ENCODE measurements at regions not wholly inside any gene's neighbourhood (a gene's known extent, or its start where the extent isn't known, plus 50 kb on each side); places are given as distances from the start of the nearest gene placed in this dataset.
A peak's percentile ranks its signal among the peaks of the same experiment; 100 is the strongest.

DNA sequence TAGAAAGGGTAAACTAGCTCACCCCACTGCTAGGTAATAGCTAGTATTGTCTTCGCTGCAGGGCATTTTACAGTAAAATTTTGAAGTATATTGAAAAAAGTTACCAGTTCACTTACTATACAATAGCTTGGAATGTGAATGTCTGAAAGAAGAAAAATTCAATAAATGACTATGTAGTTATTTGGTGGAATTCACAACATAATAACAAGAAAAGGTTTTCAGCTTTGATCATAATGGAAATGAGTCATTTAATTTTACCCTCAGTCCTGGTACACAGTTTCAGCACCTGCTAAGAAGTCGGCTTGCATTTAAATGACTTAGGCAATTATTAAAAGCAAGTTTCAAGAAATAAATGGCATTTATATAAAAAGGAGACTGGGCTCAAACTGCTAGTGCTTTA, 90.4 kb downstream of the NUP35 start:
- Histone ChIP-seq H3K27me3 (ENCODE audit: low read length) (no peaks in the 10 kb centered on the region), H3K9me2 (replicated peaks; ENCODE audit: insufficient read depth, low read length) (no peaks in the 10 kb centered on the region), H3K4me2 (ENCODE audit: low read depth, low read length, poor library complexity, severe bottlenecking) (peak overlapping the region; percentile 23), H2AFZ (ENCODE audit: low read length) (no peak overlapping the region), H3K36me3 (ENCODE audit: insufficient read depth, low read length) (peaks cover 3% of the 10 kb centered on the region), H3K4me1 (ENCODE audit: low read length) (peaks cover 37% of the 10 kb centered on the region), H3K27ac (ENCODE audit: low read length) (peak overlapping the region; percentile 77), H3K79me2 (ENCODE audit: low read length) (no peaks in the 10 kb centered on the region), H3K9me3 (ENCODE audit: low read length) (no peaks in the 10 kb centered on the region), H4K20me1 (ENCODE audit: insufficient read depth, low read depth, low read length) (no peaks in the 10 kb centered on the region), H3K9ac (ENCODE audit: low read length) (no peak overlapping the region), H3K4me3 (ENCODE audit: low read length) (no peak overlapping the region)
- DNase-seq = peak; percentile 57

GRCh38 chr2:183215917-183216316, 91.7 kb downstream of the NUP35 start:
- Histone ChIP-seq H3K4me1 (ENCODE audit: low read length) (peaks cover 37% of the 10 kb centered on the region), H3K4me2 (ENCODE audit: low read depth, low read length, poor library complexity, severe bottlenecking) (no peak overlapping the region), H3K4me3 (ENCODE audit: low read length) (no peak overlapping the region), H3K9ac (ENCODE audit: low read length) (no peak overlapping the region), H3K27me3 (ENCODE audit: low read length) (no peaks in the 10 kb centered on the region), H4K20me1 (ENCODE audit: insufficient read depth, low read depth, low read length) (no peaks in the 10 kb centered on the region), H3K9me2 (replicated peaks; ENCODE audit: insufficient read depth, low read length) (no peaks in the 10 kb centered on the region), H3K79me2 (ENCODE audit: low read length) (no peaks in the 10 kb centered on the region), H3K27ac (ENCODE audit: low read length) (peak overlapping the region; percentile 77; the same call in 1 of the 2 replicates), H3K9me3 (ENCODE audit: low read length) (no peaks in the 10 kb centered on the region), H3K36me3 (ENCODE audit: insufficient read depth, low read length) (no peaks in the 10 kb centered on the region; the same call in none of the 2 replicates), H2AFZ (ENCODE audit: low read length) (no peak overlapping the region)
- DNase-seq = no peak

GRCh38 chr2:183219888-183220287, 95.6 kb downstream of the NUP35 start:
- H3K9me3 ChIP-seq (ENCODE audit: low read length) = no peaks in the 10 kb centered on the region
- H3K4me2 ChIP-seq (ENCODE audit: low read depth, low read length, poor library complexity, severe bottlenecking) = no peak overlapping the region
- no peaks in the 10 kb centered on the region for H3K79me2 ChIP-seq (ENCODE audit: low read length)
- H3K27me3 ChIP-seq (ENCODE audit: low read length) = no peaks in the 10 kb centered on the region
- H3K9ac ChIP-seq (ENCODE audit: low read length) = no peak overlapping the region
- H3K27ac ChIP-seq (ENCODE audit: low read length) = no peak overlapping the region
- DNase-seq = no peak
- no peak overlapping the region for H2AFZ ChIP-seq (ENCODE audit: low read length)
- H3K4me1 ChIP-seq (ENCODE audit: low read length) = peaks cover 12% of the 10 kb centered on the region
- no peaks in the 10 kb centered on the region for H3K9me2 ChIP-seq (replicated peaks; ENCODE audit: insufficient read depth, low read length)
- no peaks in the 10 kb centered on the region for H4K20me1 ChIP-seq (ENCODE audit: insufficient read depth, low read depth, low read length)
- H3K4me3 ChIP-seq (ENCODE audit: low read length) = no peak overlapping the region
- peaks cover 3% of the 10 kb centered on the region; the same call in 1 of the 2 replicates for H3K36me3 ChIP-seq (ENCODE audit: insufficient read depth, low read length)

DNA sequence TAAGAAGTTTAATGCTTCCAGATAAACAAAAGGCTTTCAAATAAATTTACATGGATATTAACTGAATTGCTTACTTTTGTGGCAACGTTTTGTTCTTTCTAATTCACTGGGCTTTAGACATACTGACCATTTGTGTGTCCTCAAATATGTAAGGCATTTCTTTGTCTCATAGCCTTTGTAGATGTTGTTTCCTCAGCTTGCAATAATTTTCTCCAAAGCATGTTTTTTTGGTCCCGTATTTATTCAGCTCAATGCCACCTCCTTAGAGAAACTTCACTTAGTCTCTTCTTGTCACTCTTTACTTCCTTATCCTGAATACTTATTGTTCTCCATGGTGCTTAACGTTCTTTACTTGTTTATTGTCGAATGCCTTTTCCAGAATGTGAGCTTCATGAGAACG, 98.5 kb downstream of the NUP35 start:
- Histone ChIP-seq H2AFZ (ENCODE audit: low read length) (no peak overlapping the region), H3K4me3 (ENCODE audit: low read length) (no peak overlapping the region), H3K79me2 (ENCODE audit: low read length) (no peaks in the 10 kb centered on the region), H3K4me2 (ENCODE audit: low read depth, low read length, poor library complexity, severe bottlenecking) (no peak overlapping the region), H3K9me2 (replicated peaks; ENCODE audit: insufficient read depth, low read length) (no peaks in the 10 kb centered on the region), H3K4me1 (ENCODE audit: low read length) (no peaks in the 10 kb centered on the region), H3K9me3 (ENCODE audit: low read length) (no peaks in the 10 kb centered on the region), H3K36me3 (ENCODE audit: insufficient read depth, low read length) (0 out of 2 replicates have a peak, but pooled peaks cover 4% of the 10 kb centered on the region), H3K27ac (ENCODE audit: low read length) (no peak overlapping the region), H4K20me1 (ENCODE audit: insufficient read depth, low read depth, low read length) (no peaks in the 10 kb centered on the region), H3K9ac (ENCODE audit: low read length) (no peak overlapping the region), H3K27me3 (ENCODE audit: low read length) (no peaks in the 10 kb centered on the region)
- no peak for DNase-seq

GRCh38 chr2:183224948-183225347, 100.7 kb downstream of the NUP35 start:
- DNase-seq = no peak
- 0 out of 2 replicates have a peak, but pooled peaks cover 4% of the 10 kb centered on the region for H3K36me3 ChIP-seq (ENCODE audit: insufficient read depth, low read length)
- no peak overlapping the region for H3K27ac ChIP-seq (ENCODE audit: low read length)
- no peak overlapping the region for H3K9ac ChIP-seq (ENCODE audit: low read length)
- H3K27me3 ChIP-seq (ENCODE audit: low read length) = no peaks in the 10 kb centered on the region
- H3K9me2 ChIP-seq (replicated peaks; ENCODE audit: insufficient read depth, low read length) = no peaks in the 10 kb centered on the region
- no peaks in the 10 kb centered on the region for H3K4me1 ChIP-seq (ENCODE audit: low read length)
- H3K79me2 ChIP-seq (ENCODE audit: low read length) = no peaks in the 10 kb centered on the region
- H2AFZ ChIP-seq (ENCODE audit: low read length) = no peak overlapping the region
- H4K20me1 ChIP-seq (ENCODE audit: insufficient read depth, low read depth, low read length) = no peaks in the 10 kb centered on the region
- no peaks in the 10 kb centered on the region for H3K9me3 ChIP-seq (ENCODE audit: low read length)
- H3K4me2 ChIP-seq (ENCODE audit: low read depth, low read length, poor library complexity, severe bottlenecking) = no peak overlapping the region
- H3K4me3 ChIP-seq (ENCODE audit: low read length) = no peak overlapping the region

- Histone ChIP-seq H3K4me2 (ENCODE audit: low read depth, low read length, poor library complexity, severe bottlenecking) (no peak overlapping the region), H2AFZ (ENCODE audit: low read length) (no peak overlapping the region), H3K36me3 (ENCODE audit: insufficient read depth, low read length) (0 out of 2 replicates have a peak, but pooled peaks cover 4% of the 10 kb centered on the region), H4K20me1 (ENCODE audit: insufficient read depth, low read depth, low read length) (no peaks in the 10 kb centered on the region), H3K79me2 (ENCODE audit: low read length) (no peaks in the 10 kb centered on the region), H3K4me1 (ENCODE audit: low read length) (no peaks in the 10 kb centered on the region), H3K9ac (ENCODE audit: low read length) (no peak overlapping the region), H3K27ac (ENCODE audit: low read length) (no peak overlapping the region), H3K9me3 (ENCODE audit: low read length) (no peaks in the 10 kb centered on the region), H3K9me2 (replicated peaks; ENCODE audit: insufficient read depth, low read length) (no peaks in the 10 kb centered on the region), H3K27me3 (ENCODE audit: low read length) (no peaks in the 10 kb centered on the region), H3K4me3 (ENCODE audit: low read length) (no peak overlapping the region)
- DNase-seq = no peak
These were observed 102.9 kb downstream of the NUP35 start for GRCh38 chr2:183227176-183227575.

GRCh38 chr2:183229386-183229785, 105.1 kb downstream of the NUP35 start:
- H2AFZ ChIP-seq (ENCODE audit: low read length) = no peak overlapping the region
- DNase-seq = no peak
- H3K27ac ChIP-seq (ENCODE audit: low read length) = no peak overlapping the region
- no peaks in the 10 kb centered on the region for H3K4me1 ChIP-seq (ENCODE audit: low read length)
- no peak overlapping the region for H3K4me3 ChIP-seq (ENCODE audit: low read length)
- no peak overlapping the region for H3K4me2 ChIP-seq (ENCODE audit: low read depth, low read length, poor library complexity, severe bottlenecking)
- H3K79me2 ChIP-seq (ENCODE audit: low read length) = no peaks in the 10 kb centered on the region
- H4K20me1 ChIP-seq (ENCODE audit: insufficient read depth, low read depth, low read length) = no peaks in the 10 kb centered on the region
- H3K36me3 ChIP-seq (ENCODE audit: insufficient read depth, low read length) = 0 out of 2 replicates have a peak, but pooled peaks cover 4% of the 10 kb centered on the region
- H3K9ac ChIP-seq (ENCODE audit: low read length) = no peak overlapping the region
- no peaks in the 10 kb centered on the region for H3K27me3 ChIP-seq (ENCODE audit: low read length)
- no peaks in the 10 kb centered on the region for H3K9me3 ChIP-seq (ENCODE audit: low read length)
- no peaks in the 10 kb centered on the region for H3K9me2 ChIP-seq (replicated peaks; ENCODE audit: insufficient read depth, low read length)

DNA sequence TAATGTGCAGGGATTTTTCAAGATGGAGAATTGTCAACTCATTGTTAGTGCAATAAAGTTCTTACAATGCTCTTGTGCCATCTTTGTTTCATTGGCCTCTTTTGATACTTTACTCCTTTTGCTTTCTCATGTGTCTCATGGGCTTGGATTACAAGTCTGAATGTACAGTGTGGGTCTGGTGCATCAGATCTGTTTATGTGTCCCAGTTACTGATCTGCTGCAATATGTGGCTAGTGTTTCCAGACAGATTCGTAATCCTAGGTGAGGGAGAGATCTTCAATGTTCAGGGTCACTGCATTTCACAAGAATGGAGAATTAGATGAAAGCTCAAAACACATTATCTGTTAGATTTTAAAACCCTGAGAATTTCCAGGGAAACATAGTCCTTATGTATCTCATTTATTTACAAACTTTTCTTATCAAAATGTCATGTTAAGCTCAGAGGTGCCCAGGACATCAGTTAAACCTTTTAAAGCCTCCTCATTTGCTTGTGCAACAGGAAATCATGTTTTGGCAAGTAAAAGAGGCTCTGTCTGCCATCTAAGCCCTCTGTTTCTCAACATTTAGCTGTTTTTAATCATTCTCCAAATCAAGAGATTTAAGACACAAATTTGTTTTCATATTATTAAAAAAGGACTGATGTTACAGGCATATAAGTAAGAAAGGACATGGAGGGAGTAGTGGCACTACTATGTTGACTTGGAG, 108.1 kb downstream of the NUP35 start:
- H3K4me2 ChIP-seq (ENCODE audit: low read depth, low read length, poor library complexity, severe bottlenecking) = no peak overlapping the region
- H2AFZ ChIP-seq (ENCODE audit: low read length) = no peak overlapping the region
- no peak overlapping the region for H3K9ac ChIP-seq (ENCODE audit: low read length)
- no peaks in the 10 kb centered on the region for H3K9me3 ChIP-seq (ENCODE audit: low read length)
- no peaks in the 10 kb centered on the region for H3K27me3 ChIP-seq (ENCODE audit: low read length)
- H3K4me3 ChIP-seq (ENCODE audit: low read length) = no peak overlapping the region
- H3K4me1 ChIP-seq (ENCODE audit: low read length) = no peaks in the 10 kb centered on the region
- H3K79me2 ChIP-seq (ENCODE audit: low read length) = no peaks in the 10 kb centered on the region
- no peak overlapping the region for H3K27ac ChIP-seq (ENCODE audit: low read length)
- no peak for DNase-seq
- no peaks in the 10 kb centered on the region for H4K20me1 ChIP-seq (ENCODE audit: insufficient read depth, low read depth, low read length)
- no peaks in the 10 kb centered on the region for H3K9me2 ChIP-seq (replicated peaks; ENCODE audit: insufficient read depth, low read length)
- H3K36me3 ChIP-seq (ENCODE audit: insufficient read depth, low read length) = no peaks in the 10 kb centered on the region
